ENCODE measurements at regions not wholly inside any gene's neighbourhood (a gene's known extent, or its start where the extent isn't known, plus 50 kb on each side); places are given as distances from the start of the nearest gene placed in this dataset.

DNA sequence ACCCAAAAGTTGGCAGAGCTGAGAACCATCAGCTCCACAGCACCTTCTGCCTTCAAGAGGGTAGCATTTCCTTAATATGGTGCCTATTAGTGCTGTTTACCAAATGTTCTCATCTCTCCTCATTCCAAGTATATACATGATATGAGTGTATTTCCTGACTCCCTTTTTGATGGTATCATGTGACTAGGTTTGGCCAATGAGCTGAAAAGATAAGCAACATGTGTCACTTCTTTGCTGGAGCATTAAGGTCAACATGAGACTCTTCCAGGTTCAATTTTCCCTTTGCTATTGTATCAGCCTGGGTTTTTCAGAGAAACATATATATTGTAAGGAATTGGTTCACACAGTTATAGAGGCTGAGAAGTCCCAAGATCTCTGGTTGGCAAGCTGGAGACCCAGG is 310.9 kb downstream of the HRH4 start:
- Histone ChIP-seq H3K27me3 (no peaks in the 10 kb centered on the region), H3K4me1 (no peaks in the 10 kb centered on the region), H3K27ac (no peak overlapping the region), H3K4me3 (no peak overlapping the region), H3K36me3 (no peaks in the 10 kb centered on the region), H3K9me3 (no peaks in the 10 kb centered on the region)
- TF ChIP-seq, protein P1, sequence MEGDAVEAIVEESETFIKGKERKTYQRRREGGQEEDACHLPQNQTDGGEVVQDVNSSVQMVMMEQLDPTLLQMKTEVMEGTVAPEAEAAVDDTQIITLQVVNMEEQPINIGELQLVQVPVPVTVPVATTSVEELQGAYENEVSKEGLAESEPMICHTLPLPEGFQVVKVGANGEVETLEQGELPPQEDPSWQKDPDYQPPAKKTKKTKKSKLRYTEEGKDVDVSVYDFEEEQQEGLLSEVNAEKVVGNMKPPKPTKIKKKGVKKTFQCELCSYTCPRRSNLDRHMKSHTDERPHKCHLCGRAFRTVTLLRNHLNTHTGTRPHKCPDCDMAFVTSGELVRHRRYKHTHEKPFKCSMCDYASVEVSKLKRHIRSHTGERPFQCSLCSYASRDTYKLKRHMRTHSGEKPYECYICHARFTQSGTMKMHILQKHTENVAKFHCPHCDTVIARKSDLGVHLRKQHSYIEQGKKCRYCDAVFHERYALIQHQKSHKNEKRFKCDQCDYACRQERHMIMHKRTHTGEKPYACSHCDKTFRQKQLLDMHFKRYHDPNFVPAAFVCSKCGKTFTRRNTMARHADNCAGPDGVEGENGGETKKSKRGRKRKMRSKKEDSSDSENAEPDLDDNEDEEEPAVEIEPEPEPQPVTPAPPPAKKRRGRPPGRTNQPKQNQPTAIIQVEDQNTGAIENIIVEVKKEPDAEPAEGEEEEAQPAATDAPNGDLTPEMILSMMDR (IDR thresholded peaks at IDR 0.05): no peak
- ATAC-seq: no peak
- intact Hi-C loops (cut with DNase I): no loop called here
- FAIRE-seq: no peak
- no peak for DNase-seq

DNA sequence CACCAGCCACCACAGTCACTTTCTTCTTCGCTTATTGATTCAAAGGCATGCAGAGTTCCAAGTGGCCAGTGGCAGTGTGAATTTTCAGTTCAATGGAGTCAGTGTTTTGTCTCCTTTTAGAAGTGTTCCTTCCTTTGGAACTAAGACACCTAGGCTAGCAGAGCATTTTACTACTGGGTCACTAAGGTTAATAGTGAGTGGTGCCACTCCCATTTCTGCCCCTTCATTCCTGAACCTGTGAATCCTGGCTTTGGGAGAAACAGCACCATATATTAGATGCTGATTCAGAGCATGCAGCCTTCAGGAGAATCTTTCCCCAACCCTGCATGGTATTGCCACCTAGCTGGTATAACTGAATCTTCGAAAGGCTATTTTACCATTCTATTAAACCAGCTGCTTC is 312.7 kb downstream of the HRH4 start:
- no peak for FAIRE-seq
- no peak for ATAC-seq
- no peak overlapping the region for H3K4me3 ChIP-seq
- H3K4me1 ChIP-seq: no peaks in the 10 kb centered on the region
- no peaks in the 10 kb centered on the region for H3K36me3 ChIP-seq
- no peaks in the 10 kb centered on the region for H3K27me3 ChIP-seq
- DNase-seq: no peak
- H3K27ac ChIP-seq: no peak overlapping the region
- H3K9me3 ChIP-seq: no peaks in the 10 kb centered on the region
- TF ChIP-seq, protein P1 (IDR thresholded peaks at IDR 0.05): no peak
- intact Hi-C loops (cut with DNase I): no loop called here
- 72 to 79% methylated on average over 2 of the region's 2 CpGs for WGBS, 2 donors

DNA sequence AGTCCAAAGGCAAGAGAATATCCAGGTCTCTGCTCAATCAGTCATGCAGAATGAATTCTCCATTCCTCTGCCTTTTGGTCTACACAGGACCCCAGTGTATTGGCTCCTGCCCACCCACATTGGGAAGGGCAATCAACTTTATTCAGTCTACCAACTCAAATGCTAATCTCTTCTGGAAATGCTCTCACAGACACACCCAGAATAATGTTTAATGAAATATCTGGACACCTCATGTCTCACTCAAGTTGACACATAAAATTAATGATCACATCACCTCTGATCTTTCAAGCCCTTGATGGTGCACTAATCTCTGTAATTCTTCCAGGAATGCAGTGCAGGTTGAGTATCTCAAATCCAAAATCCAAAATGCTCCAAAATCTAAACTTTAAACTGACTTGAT is 315.6 kb downstream of the HRH4 start:
- no peak overlapping the region for H3K27ac ChIP-seq
- no peak for ATAC-seq
- no peak for FAIRE-seq
- TF ChIP-seq, protein P1 (IDR thresholded peaks at IDR 0.05): no peak
- no peaks in the 10 kb centered on the region for H3K4me1 ChIP-seq
- no peaks in the 10 kb centered on the region for H3K9me3 ChIP-seq
- intact Hi-C loops (cut with DNase I): no loop called here
- H3K36me3 ChIP-seq: no peaks in the 10 kb centered on the region
- no peak for DNase-seq
- no peaks in the 10 kb centered on the region for H3K27me3 ChIP-seq
- no peak overlapping the region for H3K4me3 ChIP-seq

DNA sequence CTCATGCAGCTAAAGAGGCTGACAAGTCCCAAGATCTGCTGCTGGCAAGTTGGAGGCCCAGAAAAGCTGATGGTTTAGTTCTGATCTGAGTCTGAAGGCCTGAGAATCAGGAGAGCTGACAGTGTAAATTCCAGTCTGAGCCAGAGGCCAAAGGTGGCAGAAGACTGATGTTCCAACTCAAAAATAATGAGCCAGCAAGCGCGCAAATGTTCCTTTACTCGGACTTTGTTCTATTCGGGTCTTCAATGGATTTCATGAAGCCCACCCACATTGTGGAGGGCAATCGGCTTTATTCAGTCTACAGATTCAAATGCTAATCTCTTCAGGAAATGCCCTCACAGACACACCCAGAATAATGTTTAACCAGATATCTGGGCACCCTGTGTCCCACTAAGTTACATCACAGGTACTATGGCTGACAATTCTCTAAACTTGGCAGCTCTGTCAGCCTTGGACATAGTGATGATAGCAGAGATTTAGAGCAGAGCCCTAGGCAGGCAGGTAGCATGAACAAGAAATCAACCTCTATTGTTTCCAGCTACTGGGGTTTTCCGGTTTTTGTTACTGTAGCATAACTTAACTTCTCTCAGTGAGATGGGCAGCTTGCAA is 318.5 kb downstream of the HRH4 start:
- intact Hi-C loops (cut with DNase I): no loop called here
- no peaks in the 10 kb centered on the region for H3K4me1 ChIP-seq

DNA sequence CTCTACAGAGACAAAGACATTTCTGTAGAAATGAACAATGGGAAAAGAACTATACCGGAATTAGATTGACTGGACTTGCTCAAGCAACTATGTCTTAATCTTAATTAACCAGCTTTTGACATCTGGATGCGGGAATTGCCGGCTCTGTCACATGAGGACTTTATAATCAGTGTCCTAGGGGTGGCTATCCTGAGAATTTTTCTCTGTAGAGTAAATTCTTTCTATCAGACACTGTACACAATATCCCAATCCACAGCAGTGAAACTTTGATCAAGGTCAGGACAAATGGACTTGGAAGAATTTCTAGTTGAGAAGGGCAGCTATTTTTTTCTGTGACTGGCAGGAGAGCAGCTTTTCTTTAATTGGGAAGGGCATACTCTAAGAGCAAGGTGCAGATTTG is 322.1 kb downstream of the HRH4 start:
- DNase-seq (no peak), FAIRE-seq (no peak), ATAC-seq (no peak)
- Histone ChIP-seq H3K9me3 (no peaks in the 10 kb centered on the region), H3K27me3 (no peaks in the 10 kb centered on the region), H3K4me1 (no peaks in the 10 kb centered on the region), H3K27ac (no peak overlapping the region), H3K36me3 (no peaks in the 10 kb centered on the region), H3K4me3 (no peak overlapping the region)
- 37 to 55% methylated on average over 3 of the region's 3 CpGs for WGBS, 2 donors
- intact Hi-C loops (cut with DNase I): no loop called here
- TF ChIP-seq, protein P1 (IDR thresholded peaks at IDR 0.05): no peak

More for the DNA sequence above, 318.5 kb downstream of the HRH4 start:
- H3K4me3 ChIP-seq: no peak overlapping the region
- TF ChIP-seq, protein P1 (IDR thresholded peaks at IDR 0.05): no peak
- ATAC-seq: peak in 3 of 4 donors; percentile 37 to 77 (median 48)
- no peaks in the 10 kb centered on the region for H3K27me3 ChIP-seq
- no peaks in the 10 kb centered on the region for H3K9me3 ChIP-seq
- no peak for DNase-seq
- WGBS, 2 donors: 48 to 50% methylated on average over 6 of the region's 6 CpGs
- H3K27ac ChIP-seq: no peak overlapping the region
- no peaks in the 10 kb centered on the region for H3K36me3 ChIP-seq
- FAIRE-seq: no peak
